Endothelial cell of umbilical vein (primary cell): ENCODE measurements at regions not wholly inside any gene's neighbourhood (a gene's known extent, or its start where the extent isn't known, plus 50 kb on each side); places are given as distances from the start of the nearest gene placed in this dataset.

ENCODE experiments used
- CTCF ChIP-seq, 2 donors: IDR thresholded peaks; 1 replicate in 1 of 2; 2 replicates in 1 of 2; pipeline ENCODE4 v1.5.1; 2011; ENCODE audit warnings: low read length in 2 of 2, mild to moderate bottlenecking in 2 of 2, moderate library complexity in 2 of 2, control low read depth in 1 of 2, inconsistent platforms in 1 of 2, low read depth in 1 of 2; ENCODE audit not compliant: insufficient read depth in 1 of 2; ENCODE audit errors: extremely low read depth in 1 of 2
- EZH2 ChIP-seq: IDR thresholded peaks from 2 replicates; pipeline ENCODE4 v1.6.1; 2012; ENCODE audit warnings: borderline replicate concordance, low read depth, mild to moderate bottlenecking, moderate library complexity, low read length, inconsistent platforms; ENCODE audit not compliant: severe bottlenecking
- POLR2A ChIP-seq: IDR thresholded peaks from 2 replicates; pipeline ENCODE4 v1.6.1; 2012; ENCODE audit warnings: low read depth, mild to moderate bottlenecking, control low read depth, low read length
- POLR2AphosphoS5 ChIP-seq: IDR thresholded peaks from 2 replicates; pipeline ENCODE4 v1.6.1; 2012; ENCODE audit warnings: low read depth, mild to moderate bottlenecking, control low read depth, low read length, moderate library complexity; ENCODE audit not compliant: insufficient read depth

DNA sequence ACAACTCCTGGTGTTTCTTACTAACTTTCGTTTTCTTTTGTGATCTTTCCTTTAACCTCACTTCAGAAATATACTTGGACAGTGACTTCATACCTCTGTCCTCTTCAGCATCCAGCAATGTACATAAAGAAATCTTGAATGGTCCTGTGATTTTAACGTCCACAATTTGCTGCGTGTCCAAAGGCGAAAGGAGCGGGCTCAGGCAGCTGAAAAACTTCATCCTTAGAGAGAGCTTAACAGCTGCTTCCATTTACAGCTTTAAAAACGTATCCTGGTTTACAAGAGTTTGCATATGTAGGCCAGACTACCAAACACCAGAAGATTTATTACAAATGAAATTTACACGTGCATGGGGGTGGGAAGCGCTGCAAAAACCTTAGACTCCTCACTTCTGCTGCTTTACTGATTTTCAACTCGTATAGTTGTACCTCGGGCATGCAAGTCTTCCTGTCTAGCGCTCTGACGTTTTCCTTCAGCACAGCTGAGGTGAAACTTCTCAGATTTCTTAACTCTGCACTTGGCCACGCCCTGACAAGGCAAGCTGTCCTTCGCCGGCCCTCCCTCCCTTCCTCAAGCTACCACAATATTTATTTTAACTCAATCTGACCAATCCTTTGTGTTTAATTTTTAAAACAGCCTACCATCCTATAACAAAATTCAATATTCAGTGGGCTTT lies 406.4 kb downstream of the FAM47A start:
- TF ChIP-seq POLR2AphosphoS5 (no peak), CTCF (IDR thresholded peaks at IDR 0.05; ENCODE audit: extremely low read depth in 1 of 2, insufficient read depth in 1 of 2, low read depth in 1 of 2, low read length in 2 of 2) (no peak), POLR2A (no peak), EZH2 (no peak)
